Liver (tissue), 8 donors: ENCODE measurements at regions not wholly inside any gene's neighbourhood (a gene's known extent, or its start where the extent isn't known, plus 50 kb on each side); places are given as distances from the start of the nearest gene placed in this dataset.

Source experiments
- DNase-seq: peaks from one replicate; pipeline ENCODE4 v3.0.0-alpha.2; 2017; ENCODE audit warnings: low spot score
- H3K27ac ChIP-seq, 2 donors: one replicate each; pipeline ENCODE4 v1.7.0; 2013; ENCODE audit warnings: inconsistent platforms in 2 of 2, low read length in 2 of 2, control low read depth in 1 of 2, low read depth in 1 of 2, mild to moderate bottlenecking in 1 of 2
- H3K27me3 ChIP-seq, 4 donors: one replicate each; pipeline versions ENCODE4 v1.6.1 to v1.7.0; 2013; ENCODE audit warnings: low read length in 3 of 4, inconsistent platforms in 1 of 4, mild to moderate bottlenecking in 1 of 4, moderate library complexity in 1 of 4; ENCODE audit not compliant: control insufficient read depth in 4 of 4, insufficient read depth in 4 of 4
- H3K36me3 ChIP-seq, 4 donors: one replicate each; pipeline versions ENCODE4 v1.6.1 to v1.7.0; 2013; ENCODE audit warnings: low read length in 3 of 4, mild to moderate bottlenecking in 3 of 4, low read depth in 1 of 4, moderate library complexity in 1 of 4; ENCODE audit not compliant: control insufficient read depth in 4 of 4, insufficient read depth in 3 of 4
- H3K4me1 ChIP-seq, 4 donors: one replicate each; pipeline versions ENCODE4 v1.6.1 to v1.7.0; 2013; ENCODE audit warnings: low read length in 3 of 4, mild to moderate bottlenecking in 3 of 4, moderate library complexity in 1 of 4; ENCODE audit not compliant: control insufficient read depth in 4 of 4, insufficient read depth in 4 of 4
- H3K4me3 ChIP-seq, 3 donors: one replicate each; pipeline versions ENCODE4 v1.6.1 to v1.7.0; 2013; ENCODE audit warnings: low read length in 3 of 3, control low read depth in 1 of 3, low read depth in 1 of 3, mild to moderate bottlenecking in 1 of 3
- H3K9ac ChIP-seq, 2 donors: one replicate each; pipeline ENCODE4 v1.7.0; 2013; ENCODE audit warnings: low read length in 2 of 2, mild to moderate bottlenecking in 2 of 2, moderate library complexity in 2 of 2, control low read depth in 1 of 2, low read depth in 1 of 2
- H3K9me3 ChIP-seq, 4 donors: one replicate each; pipeline versions ENCODE4 v1.6.1 to v1.7.0; 2013; ENCODE audit warnings: low read length in 3 of 4; ENCODE audit not compliant: control insufficient read depth in 4 of 4
- EGR1 ChIP-seq, 2 donors: IDR thresholded peaks; 2 replicates each; pipeline ENCODE4 v1.6.1; 2016 to 2018; ENCODE audit warnings: antibody characterized with exemption in 2 of 2, low read depth in 2 of 2
- FOXA1 ChIP-seq: IDR thresholded peaks from 2 replicates; pipeline ENCODE4 v1.6.1; 2016; ENCODE audit warnings: antibody characterized with exemption
- FOXA2 ChIP-seq: IDR thresholded peaks from 2 replicates; pipeline ENCODE4 v1.6.1; 2016; ENCODE audit warnings: antibody characterized with exemption
- GABPA ChIP-seq, 2 donors: IDR thresholded peaks in 1 of 2; conservative IDR thresholded peaks in 1 of 2; 2 replicates each; pipeline ENCODE4 v1.6.1; 2016; ENCODE audit warnings: antibody characterized with exemption in 2 of 2, mild to moderate bottlenecking in 1 of 2, moderate library complexity in 1 of 2
- HNF4A ChIP-seq, 2 donors: conservative IDR thresholded peaks; 2 replicates each; pipeline ENCODE4 v1.6.1; 2016; ENCODE audit warnings: antibody characterized with exemption in 2 of 2, mild to moderate bottlenecking in 2 of 2
- HNF4G ChIP-seq: IDR thresholded peaks from 2 replicates; pipeline ENCODE4 v1.6.1; 2016; ENCODE audit warnings: antibody characterized with exemption
- JUND ChIP-seq, 2 donors: IDR thresholded peaks; 2 replicates each; pipeline ENCODE4 v1.6.1; 2016; ENCODE audit warnings: antibody characterized with exemption in 2 of 2
- NR2F2 ChIP-seq: IDR thresholded peaks from 2 replicates; pipeline ENCODE4 v1.6.1; 2016; ENCODE audit warnings: antibody characterized with exemption
- RXRA ChIP-seq, 2 donors: IDR thresholded peaks; 2 replicates each; pipeline ENCODE4 v1.6.1; 2017 to 2018; ENCODE audit warnings: antibody characterized with exemption in 2 of 2, mild to moderate bottlenecking in 1 of 2
- SP1 ChIP-seq: IDR thresholded peaks from 2 replicates; pipeline ENCODE4 v1.6.1; 2018; ENCODE audit warnings: antibody characterized with exemption, mild to moderate bottlenecking
- TAF1 ChIP-seq: conservative IDR thresholded peaks from 2 replicates; pipeline ENCODE4 v1.6.1; 2016; ENCODE audit warnings: antibody characterized with exemption, mild to moderate bottlenecking
- YY1 ChIP-seq: IDR thresholded peaks from 2 replicates; pipeline ENCODE4 v1.6.1; 2016; ENCODE audit warnings: antibody characterized with exemption, mild to moderate bottlenecking
- WGBS: extraction: QIAGEN DNeasy Blood & Tissue Kit; methylation state at CpG from one replicate; pipeline ENCODE4 v1.1.7; 2013; 5-methylcytosine and 5-hydroxymethylcytosine counted together
- TF ChIP-seq, protein P1 (sequence below): fragments of 150-350 bp; IDR thresholded peaks from 2 replicates; pipeline ENCODE4 v1.5.1; 2017; ENCODE audit warnings: improper control_type of control experiment, low read depth, low read length; ENCODE audit not compliant: missing input control
- TF ChIP-seq, protein P2 (sequence below): IDR thresholded peaks from 2 replicates; pipeline ENCODE4 v1.6.1; 2016; ENCODE audit warnings: antibody characterized with exemption
- TF ChIP-seq, protein P3 (sequence below): IDR thresholded peaks from 2 replicates; pipeline ENCODE4 v1.6.1; 2016; ENCODE audit warnings: antibody characterized with exemption
- TF ChIP-seq, protein P4 (sequence below): IDR thresholded peaks from 2 replicates; pipeline ENCODE4 v1.6.1; 2016; ENCODE audit warnings: antibody characterized with exemption, mild to moderate bottlenecking
- TF ChIP-seq, protein P5 (sequence below): IDR thresholded peaks from 2 replicates; pipeline ENCODE4 v1.6.1; 2016; ENCODE audit warnings: antibody characterized with exemption
- donor health status: healthy.
- donor health status: healthy.
- donor health status: healthy.
- donor health status: healthy.
- donor health status: healthy.

DNA sequence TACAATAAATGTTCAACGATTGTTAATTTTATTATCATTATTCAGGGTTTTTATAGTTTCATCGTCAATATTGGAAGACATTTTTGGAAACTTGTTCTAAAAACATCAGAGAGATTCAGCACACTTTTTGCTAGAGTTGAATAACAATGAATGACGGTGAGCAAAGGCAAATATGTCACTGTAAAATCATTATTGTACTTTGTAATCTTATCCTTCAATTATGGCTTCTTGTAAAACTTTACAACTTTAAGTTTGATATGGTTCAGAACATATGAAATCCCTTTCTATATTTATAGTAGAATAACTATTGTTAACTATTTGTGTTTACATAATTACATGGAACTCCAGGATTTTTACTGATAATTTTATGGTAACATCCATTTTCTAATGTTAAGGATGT lies 167.8 kb upstream of the SEMA3A start:
- Histone ChIP-seq H3K27me3 (no peaks in the 10 kb centered on the region), H3K9ac (no peak overlapping the region), H3K27ac (no peak overlapping the region), H3K4me1 (no peaks in the 10 kb centered on the region), H3K4me3 (no peak overlapping the region), H3K36me3 (no peaks in the 10 kb centered on the region), H3K9me3 (no peaks in the 10 kb centered on the region)
- no peak for DNase-seq
- 75% methylated on average over 3 of the region's 3 CpGs for WGBS
- TF ChIP-seq, protein P1, sequence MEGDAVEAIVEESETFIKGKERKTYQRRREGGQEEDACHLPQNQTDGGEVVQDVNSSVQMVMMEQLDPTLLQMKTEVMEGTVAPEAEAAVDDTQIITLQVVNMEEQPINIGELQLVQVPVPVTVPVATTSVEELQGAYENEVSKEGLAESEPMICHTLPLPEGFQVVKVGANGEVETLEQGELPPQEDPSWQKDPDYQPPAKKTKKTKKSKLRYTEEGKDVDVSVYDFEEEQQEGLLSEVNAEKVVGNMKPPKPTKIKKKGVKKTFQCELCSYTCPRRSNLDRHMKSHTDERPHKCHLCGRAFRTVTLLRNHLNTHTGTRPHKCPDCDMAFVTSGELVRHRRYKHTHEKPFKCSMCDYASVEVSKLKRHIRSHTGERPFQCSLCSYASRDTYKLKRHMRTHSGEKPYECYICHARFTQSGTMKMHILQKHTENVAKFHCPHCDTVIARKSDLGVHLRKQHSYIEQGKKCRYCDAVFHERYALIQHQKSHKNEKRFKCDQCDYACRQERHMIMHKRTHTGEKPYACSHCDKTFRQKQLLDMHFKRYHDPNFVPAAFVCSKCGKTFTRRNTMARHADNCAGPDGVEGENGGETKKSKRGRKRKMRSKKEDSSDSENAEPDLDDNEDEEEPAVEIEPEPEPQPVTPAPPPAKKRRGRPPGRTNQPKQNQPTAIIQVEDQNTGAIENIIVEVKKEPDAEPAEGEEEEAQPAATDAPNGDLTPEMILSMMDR, result no peak
- TF ChIP-seq FOXA2 (no peak), EGR1 (IDR thresholded peaks at IDR 0.05; ENCODE audit: low read depth in 2 of 2) (no peak), GABPA (IDR thresholded peaks at IDR 0.05 in 1 of 2, conservative IDR thresholded peaks at IDR 0.05 in 1 of 2) (no peak), FOXA1 (no peak), RXRA (IDR thresholded peaks at IDR 0.05) (no peak), JUND (IDR thresholded peaks at IDR 0.05) (no peak), YY1 (no peak), NR2F2 (no peak), SP1 (no peak), HNF4A (conservative IDR thresholded peaks at IDR 0.05) (no peak), HNF4G (no peak), TAF1 (no peak)
- TF ChIP-seq, protein P2, sequence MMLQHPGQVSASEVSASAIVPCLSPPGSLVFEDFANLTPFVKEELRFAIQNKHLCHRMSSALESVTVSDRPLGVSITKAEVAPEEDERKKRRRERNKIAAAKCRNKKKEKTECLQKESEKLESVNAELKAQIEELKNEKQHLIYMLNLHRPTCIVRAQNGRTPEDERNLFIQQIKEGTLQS, result no peak
- TF ChIP-seq, protein P3, sequence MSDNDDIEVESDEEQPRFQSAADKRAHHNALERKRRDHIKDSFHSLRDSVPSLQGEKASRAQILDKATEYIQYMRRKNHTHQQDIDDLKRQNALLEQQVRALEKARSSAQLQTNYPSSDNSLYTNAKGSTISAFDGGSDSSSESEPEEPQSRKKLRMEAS, result no peak
- TF ChIP-seq, protein P4, sequence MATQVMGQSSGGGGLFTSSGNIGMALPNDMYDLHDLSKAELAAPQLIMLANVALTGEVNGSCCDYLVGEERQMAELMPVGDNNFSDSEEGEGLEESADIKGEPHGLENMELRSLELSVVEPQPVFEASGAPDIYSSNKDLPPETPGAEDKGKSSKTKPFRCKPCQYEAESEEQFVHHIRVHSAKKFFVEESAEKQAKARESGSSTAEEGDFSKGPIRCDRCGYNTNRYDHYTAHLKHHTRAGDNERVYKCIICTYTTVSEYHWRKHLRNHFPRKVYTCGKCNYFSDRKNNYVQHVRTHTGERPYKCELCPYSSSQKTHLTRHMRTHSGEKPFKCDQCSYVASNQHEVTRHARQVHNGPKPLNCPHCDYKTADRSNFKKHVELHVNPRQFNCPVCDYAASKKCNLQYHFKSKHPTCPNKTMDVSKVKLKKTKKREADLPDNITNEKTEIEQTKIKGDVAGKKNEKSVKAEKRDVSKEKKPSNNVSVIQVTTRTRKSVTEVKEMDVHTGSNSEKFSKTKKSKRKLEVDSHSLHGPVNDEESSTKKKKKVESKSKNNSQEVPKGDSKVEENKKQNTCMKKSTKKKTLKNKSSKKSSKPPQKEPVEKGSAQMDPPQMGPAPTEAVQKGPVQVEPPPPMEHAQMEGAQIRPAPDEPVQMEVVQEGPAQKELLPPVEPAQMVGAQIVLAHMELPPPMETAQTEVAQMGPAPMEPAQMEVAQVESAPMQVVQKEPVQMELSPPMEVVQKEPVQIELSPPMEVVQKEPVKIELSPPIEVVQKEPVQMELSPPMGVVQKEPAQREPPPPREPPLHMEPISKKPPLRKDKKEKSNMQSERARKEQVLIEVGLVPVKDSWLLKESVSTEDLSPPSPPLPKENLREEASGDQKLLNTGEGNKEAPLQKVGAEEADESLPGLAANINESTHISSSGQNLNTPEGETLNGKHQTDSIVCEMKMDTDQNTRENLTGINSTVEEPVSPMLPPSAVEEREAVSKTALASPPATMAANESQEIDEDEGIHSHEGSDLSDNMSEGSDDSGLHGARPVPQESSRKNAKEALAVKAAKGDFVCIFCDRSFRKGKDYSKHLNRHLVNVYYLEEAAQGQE, result no peak

DNA sequence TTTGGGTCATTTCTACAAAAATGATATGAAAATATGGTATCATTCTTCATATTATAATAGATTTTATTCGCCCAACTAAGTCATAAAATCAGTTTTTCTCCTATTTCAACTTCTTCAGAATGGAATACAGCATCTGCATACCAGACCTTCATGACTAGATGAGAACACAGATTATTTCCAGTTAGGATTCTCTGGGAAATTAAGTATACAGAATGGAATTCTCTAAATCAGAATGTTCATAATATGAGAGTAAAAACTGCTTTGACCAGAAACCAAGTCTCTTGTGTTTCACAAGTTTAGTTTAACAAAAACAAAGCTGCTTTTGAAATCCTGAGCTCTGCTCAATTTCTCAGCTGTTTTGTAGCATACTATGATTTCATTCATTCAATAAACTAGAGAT lies 160.3 kb upstream of the SEMA3A start:
- H3K27me3 ChIP-seq, result no peaks in the 10 kb centered on the region
- no peak for DNase-seq
- H3K9me3 ChIP-seq, result no peaks in the 10 kb centered on the region
- H3K4me3 ChIP-seq, result no peak overlapping the region
- H3K36me3 ChIP-seq, result no peaks in the 10 kb centered on the region
- no peaks in the 10 kb centered on the region for H3K4me1 ChIP-seq
- H3K9ac ChIP-seq, result no peak overlapping the region
- WGBS, result 53% methylated on average over 1 of the region's 1 CpG
- H3K27ac ChIP-seq, result no peak overlapping the region
- TF ChIP-seq, protein P5, sequence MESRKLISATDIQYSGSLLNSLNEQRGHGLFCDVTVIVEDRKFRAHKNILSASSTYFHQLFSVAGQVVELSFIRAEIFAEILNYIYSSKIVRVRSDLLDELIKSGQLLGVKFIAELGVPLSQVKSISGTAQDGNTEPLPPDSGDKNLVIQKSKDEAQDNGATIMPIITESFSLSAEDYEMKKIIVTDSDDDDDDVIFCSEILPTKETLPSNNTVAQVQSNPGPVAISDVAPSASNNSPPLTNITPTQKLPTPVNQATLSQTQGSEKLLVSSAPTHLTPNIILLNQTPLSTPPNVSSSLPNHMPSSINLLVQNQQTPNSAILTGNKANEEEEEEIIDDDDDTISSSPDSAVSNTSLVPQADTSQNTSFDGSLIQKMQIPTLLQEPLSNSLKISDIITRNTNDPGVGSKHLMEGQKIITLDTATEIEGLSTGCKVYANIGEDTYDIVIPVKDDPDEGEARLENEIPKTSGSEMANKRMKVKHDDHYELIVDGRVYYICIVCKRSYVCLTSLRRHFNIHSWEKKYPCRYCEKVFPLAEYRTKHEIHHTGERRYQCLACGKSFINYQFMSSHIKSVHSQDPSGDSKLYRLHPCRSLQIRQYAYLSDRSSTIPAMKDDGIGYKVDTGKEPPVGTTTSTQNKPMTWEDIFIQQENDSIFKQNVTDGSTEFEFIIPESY, result no peak
- no peak for TF ChIP-seq FOXA1
- TF ChIP-seq, protein P3, result no peak
- no peak for TF ChIP-seq SP1
- TF ChIP-seq HNF4A (conservative IDR thresholded peaks at IDR 0.05), result no peak
- TF ChIP-seq JUND (IDR thresholded peaks at IDR 0.05), result no peak
- TF ChIP-seq TAF1, result no peak
- TF ChIP-seq RXRA (IDR thresholded peaks at IDR 0.05), result no peak
- no peak for TF ChIP-seq EGR1 (IDR thresholded peaks at IDR 0.05; ENCODE audit: low read depth in 2 of 2)
- no peak for TF ChIP-seq YY1
- TF ChIP-seq FOXA2, result no peak
- TF ChIP-seq, protein P1, result no peak
- TF ChIP-seq GABPA (IDR thresholded peaks at IDR 0.05 in 1 of 2, conservative IDR thresholded peaks at IDR 0.05 in 1 of 2), result no peak
